ENCODE measurements at regions not wholly inside any gene's neighbourhood (a gene's known extent, or its start where the extent isn't known, plus 50 kb on each side); places are given as distances from the start of the nearest gene placed in this dataset.
A peak's percentile ranks its signal among the peaks of the same experiment; 100 is the strongest.

GRCh38 chr15:70198441-70199123 lies 100.9 kb upstream of the TLE3 start:
- WGBS: 95% methylated on average over 6 of the region's 6 CpGs
- no peak overlapping the region for H3K4me3 ChIP-seq (ENCODE audit: low read depth, low read length)
- DNase-seq (ENCODE audit: extremely low spot score): no peak
- H3K4me1 ChIP-seq (ENCODE audit: insufficient read depth): no peaks in the 10 kb centered on the region
- no peaks in the 10 kb centered on the region for H3K36me3 ChIP-seq (ENCODE audit: insufficient read depth)
- no peak overlapping the region for H3K27ac ChIP-seq (ENCODE audit: low read depth)

DNA sequence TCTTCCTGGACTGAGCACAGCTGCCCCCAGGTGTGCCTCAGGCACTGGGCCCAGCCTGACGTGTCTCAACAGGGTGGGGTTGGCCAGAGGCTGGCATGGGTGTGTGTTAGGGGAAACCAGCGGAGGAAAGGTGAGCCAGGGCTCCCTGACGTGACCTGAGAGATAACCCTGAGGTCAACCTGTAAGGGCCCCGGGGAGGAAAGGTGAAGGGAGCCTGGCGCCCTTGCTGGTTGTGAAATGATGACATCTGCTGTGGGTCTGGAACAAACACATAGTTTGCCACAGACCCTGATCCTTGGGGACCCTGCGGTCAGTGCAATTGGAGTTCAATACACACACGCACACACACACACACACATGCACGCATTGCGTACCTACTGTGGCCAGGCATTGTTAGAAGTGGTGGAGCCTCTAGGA lies 100.2 kb upstream of the TLE3 start:
- 84% methylated on average over 9 of the region's 9 CpGs for WGBS

DNA sequence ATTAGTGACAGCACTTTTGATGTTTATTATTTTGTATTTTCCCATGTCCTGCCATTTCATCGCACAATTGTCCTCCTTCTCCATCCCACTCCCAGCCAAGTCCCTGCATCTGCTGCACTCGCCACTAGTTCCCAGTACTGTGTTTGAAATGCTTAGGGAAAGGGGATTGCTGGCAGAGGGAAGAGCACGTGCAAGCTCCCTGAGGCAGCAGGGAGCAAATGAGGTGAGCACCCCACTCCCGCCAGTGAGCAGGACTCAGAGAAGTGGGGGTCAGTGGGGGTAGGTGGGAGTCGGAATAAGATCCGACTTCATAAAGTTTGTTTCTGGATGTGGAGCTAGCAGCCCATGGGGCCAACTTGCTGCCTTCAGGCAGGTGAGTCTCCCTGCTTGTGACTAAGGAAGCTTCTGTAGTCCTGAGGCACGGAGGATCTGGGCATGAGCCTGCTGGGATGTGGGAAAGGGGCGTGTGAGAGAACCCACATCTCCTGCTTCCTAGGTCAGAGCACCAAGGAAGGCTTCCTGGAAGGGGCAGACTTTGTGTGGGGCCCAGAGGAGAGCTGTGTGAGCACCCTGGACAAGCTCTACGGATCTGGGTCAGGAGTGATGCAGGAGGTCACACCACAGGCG lies 99.7 kb upstream of the TLE3 start:
- Histone ChIP-seq H3K4me3 (ENCODE audit: low read depth, low read length) (no peak overlapping the region), H3K36me3 (ENCODE audit: insufficient read depth) (no peaks in the 10 kb centered on the region), H3K4me1 (ENCODE audit: insufficient read depth) (no peaks in the 10 kb centered on the region), H3K27ac (ENCODE audit: low read depth) (no peak overlapping the region)
- 92% methylated on average over 10 of the region's 10 CpGs for WGBS
- no peak for DNase-seq (ENCODE audit: extremely low spot score)

More for the DNA sequence above, 100.2 kb upstream of the TLE3 start:
- Histone ChIP-seq H3K4me1 (ENCODE audit: insufficient read depth) (no peaks in the 10 kb centered on the region), H3K27ac (ENCODE audit: low read depth) (no peak overlapping the region), H3K4me3 (ENCODE audit: low read depth, low read length) (no peak overlapping the region), H3K36me3 (ENCODE audit: insufficient read depth) (no peaks in the 10 kb centered on the region)
- no peak for DNase-seq (ENCODE audit: extremely low spot score)

- no peaks in the 10 kb centered on the region for H3K4me1 ChIP-seq (ENCODE audit: insufficient read depth)
- 73% methylated on average over 21 of the region's 21 CpGs for WGBS
- no peaks in the 10 kb centered on the region for H3K36me3 ChIP-seq (ENCODE audit: insufficient read depth)
- no peak overlapping the region for H3K27ac ChIP-seq (ENCODE audit: low read depth)
- peak; percentile 87 for DNase-seq (ENCODE audit: extremely low spot score)
- H3K4me3 ChIP-seq (ENCODE audit: low read depth, low read length): no peak overlapping the region
Measured at GRCh38 chr15:70196372-70197316, 98.9 kb upstream of the TLE3 start.

- H3K27ac ChIP-seq (ENCODE audit: low read depth): peak overlapping the region; percentile 40
- WGBS: 51% methylated on average over 13 of the region's 13 CpGs
- H3K4me3 ChIP-seq (ENCODE audit: low read depth, low read length): no peak overlapping the region
- no peaks in the 10 kb centered on the region for H3K4me1 ChIP-seq (ENCODE audit: insufficient read depth)
- no peaks in the 10 kb centered on the region for H3K36me3 ChIP-seq (ENCODE audit: insufficient read depth)
- DNase-seq (ENCODE audit: extremely low spot score): no peak
Measured at GRCh38 chr15:70195587-70196305, 98.0 kb upstream of the TLE3 start.

DNA sequence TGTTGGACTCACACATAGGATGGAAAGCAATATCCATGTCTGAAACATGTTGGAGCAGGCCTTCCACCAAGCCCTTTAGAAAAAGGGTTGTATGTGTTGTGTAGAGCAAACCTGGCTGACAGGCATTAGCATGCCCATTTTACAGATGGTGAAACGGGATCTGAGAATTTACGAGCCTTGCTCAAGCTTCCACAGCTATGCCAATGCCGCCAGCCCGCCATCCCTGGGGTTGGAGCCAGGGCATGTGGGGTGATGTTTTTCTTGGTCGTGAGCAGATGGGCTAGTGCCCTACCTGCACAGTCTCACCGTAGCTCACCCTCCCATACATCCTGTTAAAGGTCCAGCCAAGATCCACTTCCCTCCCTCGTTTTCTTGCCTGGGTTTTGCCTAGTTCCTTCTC lies 97.5 kb upstream of the TLE3 start:
- Histone ChIP-seq H3K36me3 (ENCODE audit: insufficient read depth) (no peaks in the 10 kb centered on the region), H3K4me1 (ENCODE audit: insufficient read depth) (no peaks in the 10 kb centered on the region), H3K4me3 (ENCODE audit: low read depth, low read length) (no peak overlapping the region), H3K27ac (ENCODE audit: low read depth) (no peak overlapping the region)
- no peak for DNase-seq (ENCODE audit: extremely low spot score)
- WGBS: 86% methylated on average over 7 of the region's 7 CpGs

GRCh38 chr15:70194266-70194665 lies 96.5 kb upstream of the TLE3 start:
- WGBS: 95% methylated on average over 5 of the region's 5 CpGs
- Histone ChIP-seq H3K36me3 (ENCODE audit: insufficient read depth) (no peaks in the 10 kb centered on the region), H3K27ac (ENCODE audit: low read depth) (no peak overlapping the region), H3K4me1 (ENCODE audit: insufficient read depth) (no peaks in the 10 kb centered on the region), H3K4me3 (ENCODE audit: low read depth, low read length) (no peak overlapping the region)
- no peak for DNase-seq (ENCODE audit: extremely low spot score)

DNA sequence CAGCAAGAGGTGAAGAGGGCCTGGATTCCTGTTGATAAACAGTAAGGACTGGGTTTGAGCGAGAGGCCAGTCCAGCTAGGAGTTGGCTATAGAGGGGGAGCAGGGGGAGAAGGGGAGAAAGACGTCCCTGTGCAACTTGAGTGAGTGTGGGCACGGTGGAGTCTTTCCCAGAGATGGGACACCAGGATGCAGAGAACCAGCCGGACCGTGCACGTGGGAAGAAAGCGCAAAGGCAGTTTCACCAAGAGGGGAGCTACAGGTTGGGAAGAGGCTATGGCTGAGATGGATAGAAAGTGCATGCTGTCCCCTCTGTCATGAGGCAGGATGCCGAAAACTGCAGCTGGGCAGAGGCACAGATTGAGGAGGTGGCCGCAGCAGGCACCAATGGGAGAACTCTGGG lies 96.0 kb upstream of the TLE3 start:
- no peak overlapping the region for H3K4me3 ChIP-seq (ENCODE audit: low read depth, low read length)
- no peak overlapping the region for H3K27ac ChIP-seq (ENCODE audit: low read depth)
- 94% methylated on average over 9 of the region's 9 CpGs for whole genome bisulfite sequencing
- no peaks in the 10 kb centered on the region for H3K4me1 ChIP-seq (ENCODE audit: insufficient read depth)
- H3K36me3 ChIP-seq (ENCODE audit: insufficient read depth): no peaks in the 10 kb centered on the region
- no peak for DNase-seq (ENCODE audit: extremely low spot score)

- WGBS: 75% methylated on average over 9 of the region's 9 CpGs
- Histone ChIP-seq H3K36me3 (ENCODE audit: insufficient read depth) (no peaks in the 10 kb centered on the region), H3K4me3 (ENCODE audit: low read depth, low read length) (no peak overlapping the region), H3K27ac (ENCODE audit: low read depth) (no peak overlapping the region), H3K4me1 (ENCODE audit: insufficient read depth) (no peaks in the 10 kb centered on the region)
- no peak for DNase-seq (ENCODE audit: extremely low spot score)
Measured at GRCh38 chr15:70192490-70192889, 94.8 kb upstream of the TLE3 start.

DNA sequence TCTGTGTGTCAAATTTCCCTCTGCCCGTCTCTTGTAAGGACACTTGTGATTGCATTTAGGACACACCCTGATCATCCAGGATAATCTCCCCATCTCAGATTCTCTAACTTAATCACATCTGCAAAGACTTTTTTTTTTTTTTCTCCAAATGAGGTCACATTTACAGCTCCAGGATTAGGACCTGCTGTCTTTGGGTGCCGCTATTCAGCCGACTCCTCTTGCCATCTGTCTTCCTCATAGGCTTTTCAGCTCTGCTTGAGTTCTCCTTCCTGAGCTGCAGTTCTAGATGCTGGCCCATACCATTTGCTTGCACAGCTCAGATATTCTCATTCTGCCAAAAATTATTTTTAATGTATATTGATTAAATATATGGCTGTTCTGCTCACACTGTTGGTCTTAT lies 94.3 kb upstream of the TLE3 start:
- Histone ChIP-seq H3K4me1 (ENCODE audit: insufficient read depth) (no peaks in the 10 kb centered on the region), H3K4me3 (ENCODE audit: low read depth, low read length) (no peak overlapping the region), H3K36me3 (ENCODE audit: insufficient read depth) (no peaks in the 10 kb centered on the region), H3K27ac (ENCODE audit: low read depth) (no peak overlapping the region)
- no peak for DNase-seq (ENCODE audit: extremely low spot score)
- 97% methylated on average over 3 of the region's 3 CpGs for WGBS

DNA sequence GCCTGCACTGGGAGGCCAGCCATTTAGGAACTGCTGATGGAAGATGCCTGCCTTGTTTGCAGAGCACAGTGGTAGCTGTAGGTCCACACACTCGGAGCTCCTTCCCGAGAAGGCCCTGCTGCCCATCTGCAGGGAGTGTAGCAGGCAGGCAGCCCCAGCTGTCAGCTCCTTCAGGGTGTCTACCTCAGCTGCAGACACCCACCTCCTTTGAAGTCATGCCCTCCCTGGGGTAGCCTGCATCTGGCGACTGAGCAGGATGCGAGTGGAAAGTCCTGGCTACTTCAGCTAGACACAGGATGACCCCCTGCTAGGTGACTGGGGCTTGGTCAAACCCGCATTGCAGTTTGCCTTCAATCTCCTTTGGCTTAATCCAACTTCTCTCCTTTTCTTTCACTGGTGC lies 93.2 kb upstream of the TLE3 start:
- DNase-seq (ENCODE audit: extremely low spot score): no peak
- WGBS: 97% methylated on average over 5 of the region's 5 CpGs
- Histone ChIP-seq H3K4me1 (ENCODE audit: insufficient read depth) (no peaks in the 10 kb centered on the region), H3K36me3 (ENCODE audit: insufficient read depth) (no peaks in the 10 kb centered on the region), H3K4me3 (ENCODE audit: low read depth, low read length) (no peak overlapping the region), H3K27ac (ENCODE audit: low read depth) (no peak overlapping the region)

DNA sequence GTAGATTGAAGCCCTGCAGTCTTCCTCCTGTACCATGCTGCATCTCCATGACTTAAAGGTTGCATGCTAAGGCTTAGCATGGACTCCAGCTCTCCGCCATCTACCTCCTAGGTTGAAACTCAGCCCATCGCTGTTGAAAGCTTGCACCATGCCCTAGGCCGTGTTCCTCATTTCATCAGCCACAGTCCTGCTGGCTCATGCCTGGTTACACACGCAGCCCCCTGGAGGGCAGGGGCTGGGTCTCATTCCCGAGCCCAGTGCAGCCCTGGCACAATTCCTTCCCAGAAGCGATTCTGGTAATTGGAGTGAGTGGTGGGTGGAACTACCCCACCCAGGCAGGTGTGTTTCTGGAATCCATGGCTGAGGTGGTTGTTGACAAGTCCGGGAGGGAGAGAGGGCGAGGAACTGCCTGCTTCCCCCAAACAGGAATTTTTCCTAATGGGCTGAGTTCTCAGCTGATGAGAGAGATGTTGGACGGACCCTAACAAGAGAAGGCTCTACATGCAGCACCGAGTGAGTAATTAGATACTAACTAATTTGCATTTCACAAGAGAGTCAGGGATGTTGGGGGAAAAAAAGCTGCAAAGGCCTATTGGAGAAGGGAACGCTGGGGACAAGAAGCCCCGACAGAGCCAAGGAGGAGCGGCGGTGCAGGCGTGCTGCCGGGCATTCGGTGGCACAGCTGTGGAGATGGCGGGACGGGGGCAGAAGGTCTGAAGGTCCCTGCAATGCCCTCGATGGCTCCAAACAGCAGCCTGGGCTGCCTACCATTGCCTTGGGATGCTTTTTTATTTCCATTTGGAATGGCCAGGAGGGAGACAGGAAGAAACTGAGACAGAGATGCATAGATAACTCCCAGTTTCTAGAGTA lies 92.3 kb upstream of the TLE3 start:
- WGBS: 96% methylated on average over 20 of the region's 20 CpGs
- no peak overlapping the region for H3K27ac ChIP-seq (ENCODE audit: low read depth)
- H3K4me3 ChIP-seq (ENCODE audit: low read depth, low read length): no peak overlapping the region
- no peaks in the 10 kb centered on the region for H3K4me1 ChIP-seq (ENCODE audit: insufficient read depth)
- no peak for DNase-seq (ENCODE audit: extremely low spot score)
- no peaks in the 10 kb centered on the region for H3K36me3 ChIP-seq (ENCODE audit: insufficient read depth)

- H3K4me1 ChIP-seq (ENCODE audit: insufficient read depth): no peaks in the 10 kb centered on the region
- WGBS: 98% methylated on average over 4 of the region's 4 CpGs
- DNase-seq (ENCODE audit: extremely low spot score): no peak
- H3K27ac ChIP-seq (ENCODE audit: low read depth): no peak overlapping the region
- no peaks in the 10 kb centered on the region for H3K36me3 ChIP-seq (ENCODE audit: insufficient read depth)
- H3K4me3 ChIP-seq (ENCODE audit: low read depth, low read length): no peak overlapping the region
Measured at GRCh38 chr15:70188286-70188685, 90.6 kb upstream of the TLE3 start.
